Tibial nerve (tissue), 3 donors: ENCODE measurements at regions not wholly inside any gene's neighbourhood (a gene's known extent, or its start where the extent isn't known, plus 50 kb on each side); places are given as distances from the start of the nearest gene placed in this dataset.

Experiments
- CTCF ChIP-seq, 5 experiments: fragments of 200-600 bp in 3 of 5; fragments of 450-650 bp in 2 of 5; sonication (generic) in 3 of 5; IDR thresholded peaks; one replicate each; pipeline ENCODE4 v1.5.1; 2016 to 2019; ENCODE audit warnings: antibody characterized with exemption in 5 of 5, mild to moderate bottlenecking in 3 of 5, moderate library complexity in 2 of 5
- POLR2A ChIP-seq, 2 donors: fragments of 450-650 bp; IDR thresholded peaks; one replicate each; pipeline ENCODE4 v1.6.1; 2017; ENCODE audit warnings: antibody characterized with exemption in 2 of 2, mild to moderate bottlenecking in 2 of 2, moderate library complexity in 2 of 2

DNA sequence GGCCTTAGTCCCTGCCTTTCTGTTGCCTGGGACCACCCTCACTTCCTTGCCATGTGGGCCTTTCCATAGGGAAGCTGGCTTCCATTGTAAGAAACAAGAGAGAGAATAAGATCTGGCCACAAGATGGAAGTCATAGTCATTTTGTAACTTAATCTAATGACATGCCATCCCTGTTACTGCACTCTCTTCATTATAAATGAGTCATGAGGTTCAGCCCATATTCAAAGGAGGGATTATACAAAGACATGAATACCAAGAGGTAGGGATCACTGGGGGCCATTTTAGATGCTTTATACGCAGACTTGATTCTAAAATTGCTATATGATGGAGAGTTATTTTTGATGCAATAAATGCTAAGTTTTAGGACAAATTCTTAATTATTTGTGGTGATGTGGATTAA is 75.2 kb upstream of the CELF2 start:
- TF ChIP-seq CTCF (IDR thresholded peaks at IDR 0.05) (no peak), POLR2A (IDR thresholded peaks at IDR 0.05) (no peak)
